ENCODE measurements at regions not wholly inside any gene's neighbourhood (a gene's known extent, or its start where the extent isn't known, plus 50 kb on each side); places are given as distances from the start of the nearest gene placed in this dataset.

GRCh38 chr2:236798491-236798890 lies 228.9 kb downstream of the ACKR3 start:
- Histone ChIP-seq H3K36me3 (no peaks in the 10 kb centered on the region), H3K27ac (no peak overlapping the region), H3K4me3 (no peak overlapping the region), H3K27me3 (no peaks in the 10 kb centered on the region), H3K4me1 (no peaks in the 10 kb centered on the region), H3K9me3 (no peaks in the 10 kb centered on the region)
- DNase-seq (ENCODE audit: low spot score), result no peak
- TF ChIP-seq CTCF (IDR thresholded peaks at IDR 0.05), result no peak

GRCh38 chr2:236799391-236800026 lies 229.9 kb downstream of the ACKR3 start:
- H3K27me3 ChIP-seq, result no peaks in the 10 kb centered on the region
- no peak for TF ChIP-seq CTCF (IDR thresholded peaks at IDR 0.05)
- no peak overlapping the region for H3K27ac ChIP-seq
- no peaks in the 10 kb centered on the region for H3K9me3 ChIP-seq
- no peaks in the 10 kb centered on the region for H3K36me3 ChIP-seq
- DNase-seq (ENCODE audit: low spot score), result no peak
- no peak overlapping the region for H3K4me3 ChIP-seq
- no peaks in the 10 kb centered on the region for H3K4me1 ChIP-seq

- DNase-seq (ENCODE audit: low spot score), result no peak
- no peaks in the 10 kb centered on the region for H3K9me3 ChIP-seq
Measured at GRCh38 chr2:236802862-236803261, 233.2 kb downstream of the ACKR3 start.

GRCh38 chr2:236803621-236804020 lies 234.0 kb downstream of the ACKR3 start:
- TF ChIP-seq CTCF (IDR thresholded peaks at IDR 0.05), result no peak
- Histone ChIP-seq H3K4me1 (no peaks in the 10 kb centered on the region), H3K36me3 (no peaks in the 10 kb centered on the region), H3K27ac (no peak overlapping the region), H3K27me3 (no peaks in the 10 kb centered on the region), H3K9me3 (no peaks in the 10 kb centered on the region), H3K4me3 (no peak overlapping the region)
- no peak for DNase-seq (ENCODE audit: low spot score)

More at GRCh38 chr2:236802862-236803261, 233.2 kb downstream of the ACKR3 start:
- no peak overlapping the region for H3K4me3 ChIP-seq
- no peaks in the 10 kb centered on the region for H3K4me1 ChIP-seq
- no peaks in the 10 kb centered on the region for H3K27me3 ChIP-seq
- H3K27ac ChIP-seq, result no peak overlapping the region
- TF ChIP-seq CTCF (IDR thresholded peaks at IDR 0.05), result no peak
- H3K36me3 ChIP-seq, result no peaks in the 10 kb centered on the region

GRCh38 chr2:236805800-236806531 lies 236.3 kb downstream of the ACKR3 start:
- H3K36me3 ChIP-seq, result no peaks in the 10 kb centered on the region
- H3K27ac ChIP-seq, result no peak overlapping the region
- TF ChIP-seq CTCF (IDR thresholded peaks at IDR 0.05), result no peak
- no peaks in the 10 kb centered on the region for H3K4me1 ChIP-seq
- no peak overlapping the region for H3K4me3 ChIP-seq
- H3K27me3 ChIP-seq, result no peaks in the 10 kb centered on the region
- DNase-seq (ENCODE audit: low spot score), result no peak
- H3K9me3 ChIP-seq, result peaks cover 0 to 14% of the 10 kb centered on the region in 2 donors
